ENCODE measurements at regions not wholly inside any gene's neighbourhood (a gene's known extent, or its start where the extent isn't known, plus 50 kb on each side); places are given as distances from the start of the nearest gene placed in this dataset.
"Not testable (repeated sequence)": the region's sequence is repeated elsewhere in the genome, so short reads cannot be mapped to it uniquely, and the experiment has no call there.

DNA sequence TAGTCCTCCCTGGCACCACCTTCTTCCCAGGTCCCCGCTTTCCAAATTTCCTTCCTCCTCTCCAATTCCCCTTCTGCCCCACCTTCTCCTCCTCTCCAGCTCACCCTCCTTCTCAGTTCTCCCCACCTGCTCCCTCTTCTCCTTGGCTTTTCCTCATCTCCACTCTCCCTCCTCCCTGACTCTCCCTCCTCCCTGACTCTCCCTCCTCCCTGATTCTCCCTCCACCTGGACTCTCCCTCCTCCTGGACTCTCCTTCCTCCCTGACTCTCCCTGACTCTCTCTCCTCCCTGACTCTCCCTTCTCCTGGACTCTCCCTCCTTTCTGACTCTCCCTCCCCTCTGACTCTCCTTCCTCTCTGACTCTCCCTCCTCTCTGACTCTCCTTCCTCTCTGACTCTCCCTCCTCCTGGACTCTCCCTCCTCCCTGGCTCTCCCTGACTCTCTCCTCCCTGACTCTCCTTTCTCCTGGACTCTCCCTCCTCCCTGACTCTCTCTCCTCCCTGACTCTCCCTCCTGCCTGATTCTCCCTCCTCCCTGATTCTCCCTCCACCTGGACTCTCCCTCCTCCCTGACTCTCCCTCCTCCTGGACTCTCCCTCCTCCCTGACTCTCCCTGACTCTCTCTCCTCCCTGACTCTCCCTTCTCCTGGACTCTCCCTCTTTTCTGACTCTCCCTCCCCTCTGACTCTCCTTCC lies 169.3 kb downstream of the INHBB start:
- not testable (repeated sequence) for TF ChIP-seq POLR2A (IDR thresholded peaks at IDR 0.05; ENCODE audit: low read depth, low read length); POLR2AphosphoS5 (IDR thresholded peaks at IDR 0.05; ENCODE audit: low read depth, low read length); TAF1 (IDR thresholded peaks at IDR 0.05; ENCODE audit: borderline replicate concordance, low read depth, low read length)
